Smooth muscle cell (in vitro differentiated cells): ENCODE measurements at regions not wholly inside any gene's neighbourhood (a gene's known extent, or its start where the extent isn't known, plus 50 kb on each side); places are given as distances from the start of the nearest gene placed in this dataset.

Experiments used
- DNase-seq: peaks from one replicate; lab custom pipeline; 2025; ENCODE audit not compliant: unreplicated experiment; lab: John Stamatoyannopoulos, UW
- H2AFZ ChIP-seq: fragments of 200-600 bp; sonication (generic); 2 replicates; pipeline ENCODE4 v1.6.0; 2016; ENCODE audit warnings: antibody characterized with exemption, low read depth, mild to moderate bottlenecking
- H3F3A ChIP-seq: fragments of 200-600 bp; sonication (generic); 2 replicates; pipeline ENCODE4 v1.6.0; 2017; ENCODE audit warnings: antibody characterized with exemption, low read depth
- H3K27ac ChIP-seq: fragments of 200-600 bp; sonication (generic); 2 replicates; pipeline ENCODE4 v1.5.1; 2016; ENCODE audit warnings: low read depth, mild to moderate bottlenecking
- H3K27me3 ChIP-seq: fragments of 200-600 bp; sonication (generic); 2 replicates; pipeline ENCODE4 v1.6.1; 2016; ENCODE audit warnings: low read depth, mild to moderate bottlenecking
- H3K36me3 ChIP-seq: fragments of 200-600 bp; sonication (generic); 2 replicates; pipeline ENCODE4 v1.5.1; 2016; ENCODE audit warnings: low read depth
- H3K4me1 ChIP-seq: fragments of 200-600 bp; sonication (generic); 2 replicates; pipeline ENCODE4 v1.5.1; 2016; ENCODE audit warnings: low read depth
- H3K4me2 ChIP-seq: fragments of 200-600 bp; sonication (generic); 2 replicates; pipeline ENCODE4 v1.6.0; 2016; ENCODE audit warnings: mild to moderate bottlenecking
- H3K4me3 ChIP-seq: fragments of 200-600 bp; sonication (generic); 2 replicates; pipeline ENCODE4 v1.5.1; 2016; ENCODE audit warnings: mild to moderate bottlenecking
- H3K79me2 ChIP-seq: fragments of 200-600 bp; sonication (generic); 2 replicates; pipeline ENCODE4 v1.6.0; 2016; ENCODE audit warnings: low read depth, mild to moderate bottlenecking
- H3K9ac ChIP-seq: fragments of 200-600 bp; sonication (generic); 2 replicates; pipeline ENCODE4 v1.6.0; 2016; ENCODE audit warnings: low read depth
- H3K9me3 ChIP-seq: fragments of 200-600 bp; sonication (generic); replicated peaks from 2 replicates; pipeline ENCODE4 v1.5.1; 2016; ENCODE audit warnings: low read depth
- H4K20me1 ChIP-seq: fragments of 200-600 bp; sonication (generic); 2 replicates; pipeline ENCODE4 v1.6.0; 2016; ENCODE audit warnings: low read depth
- WGBS: methylation state at CpG from one replicate; pipeline ENCODE4 v1.1.7; 2016; ENCODE audit warnings: low lambda C conversion rate; 5-methylcytosine and 5-hydroxymethylcytosine counted together
- TF ChIP-seq, protein P1 (sequence below): fragments of 200-600 bp; sonication (generic); IDR thresholded peaks from 2 replicates; pipeline ENCODE4 v1.5.1; 2017; ENCODE audit warnings: borderline replicate concordance, mild to moderate bottlenecking, antibody characterized with exemption; ENCODE audit not compliant: insufficient read depth, poor library complexity, severe bottlenecking

DNA sequence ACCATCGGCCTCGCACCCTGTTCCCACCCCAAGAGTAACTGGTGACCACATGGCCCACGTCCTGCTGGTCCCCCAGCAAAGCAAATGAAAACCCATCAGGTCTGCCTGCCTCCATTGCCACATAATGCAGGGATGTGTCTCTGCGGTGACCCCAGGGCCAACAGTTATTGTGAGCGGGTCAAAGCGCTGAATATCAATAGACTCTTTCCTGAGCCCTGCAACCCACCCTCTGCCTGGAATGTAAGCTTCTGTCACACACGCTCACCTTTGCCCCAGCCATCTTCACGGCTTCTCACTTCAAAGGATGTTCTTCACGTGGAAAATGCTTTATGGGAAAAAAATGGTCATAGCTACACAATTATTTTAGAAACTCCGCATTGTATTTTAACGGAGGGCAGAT lies 63.9 kb downstream of the FZD10 start:
- no peak for DNase-seq
- TF ChIP-seq, protein P1, sequence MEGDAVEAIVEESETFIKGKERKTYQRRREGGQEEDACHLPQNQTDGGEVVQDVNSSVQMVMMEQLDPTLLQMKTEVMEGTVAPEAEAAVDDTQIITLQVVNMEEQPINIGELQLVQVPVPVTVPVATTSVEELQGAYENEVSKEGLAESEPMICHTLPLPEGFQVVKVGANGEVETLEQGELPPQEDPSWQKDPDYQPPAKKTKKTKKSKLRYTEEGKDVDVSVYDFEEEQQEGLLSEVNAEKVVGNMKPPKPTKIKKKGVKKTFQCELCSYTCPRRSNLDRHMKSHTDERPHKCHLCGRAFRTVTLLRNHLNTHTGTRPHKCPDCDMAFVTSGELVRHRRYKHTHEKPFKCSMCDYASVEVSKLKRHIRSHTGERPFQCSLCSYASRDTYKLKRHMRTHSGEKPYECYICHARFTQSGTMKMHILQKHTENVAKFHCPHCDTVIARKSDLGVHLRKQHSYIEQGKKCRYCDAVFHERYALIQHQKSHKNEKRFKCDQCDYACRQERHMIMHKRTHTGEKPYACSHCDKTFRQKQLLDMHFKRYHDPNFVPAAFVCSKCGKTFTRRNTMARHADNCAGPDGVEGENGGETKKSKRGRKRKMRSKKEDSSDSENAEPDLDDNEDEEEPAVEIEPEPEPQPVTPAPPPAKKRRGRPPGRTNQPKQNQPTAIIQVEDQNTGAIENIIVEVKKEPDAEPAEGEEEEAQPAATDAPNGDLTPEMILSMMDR, result no peak
- 70% methylated on average over 11 of the region's 11 CpGs for whole genome bisulfite sequencing

DNA sequence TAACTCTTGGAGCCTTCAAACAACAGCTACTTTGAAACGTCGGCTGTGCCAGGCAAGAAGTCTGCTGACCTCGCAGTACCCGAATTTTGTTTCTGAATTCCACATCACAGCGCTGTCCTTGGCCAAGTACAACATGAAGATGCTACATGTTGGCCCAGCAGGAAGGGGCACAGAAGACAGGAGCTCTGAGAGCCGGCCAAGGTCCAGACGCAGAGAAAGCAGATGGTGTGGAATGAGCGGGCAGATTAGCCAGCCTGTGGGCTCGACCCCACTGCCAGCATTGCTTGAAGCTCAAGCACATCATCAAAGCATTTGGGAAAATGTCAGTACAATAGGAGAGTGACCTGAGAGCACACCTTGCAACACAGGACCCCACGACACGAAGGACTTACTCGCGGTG lies 64.5 kb downstream of the FZD10 start:
- peaks cover 15% of the 10 kb centered on the region for H3K27me3 ChIP-seq
- no peaks in the 10 kb centered on the region for H3F3A ChIP-seq
- TF ChIP-seq, protein P1, result no peak
- H4K20me1 ChIP-seq, result no peaks in the 10 kb centered on the region
- no peaks in the 10 kb centered on the region for H3K9me3 ChIP-seq
- no peak overlapping the region for H3K9ac ChIP-seq
- DNase-seq, result no peak
- H3K4me1 ChIP-seq, result peaks cover 4% of the 10 kb centered on the region
- H3K27ac ChIP-seq, result no peak overlapping the region
- H3K4me3 ChIP-seq, result no peak overlapping the region
- H3K36me3 ChIP-seq, result no peaks in the 10 kb centered on the region
- 94% methylated on average over 13 of the region's 13 CpGs for WGBS
- no peak overlapping the region for H2AFZ ChIP-seq
- H3K4me2 ChIP-seq, result no peak overlapping the region
- no peaks in the 10 kb centered on the region for H3K79me2 ChIP-seq

More for the DNA sequence above, 63.9 kb downstream of the FZD10 start:
- Histone ChIP-seq H3K4me2 (no peak overlapping the region), H3K27ac (no peak overlapping the region), H4K20me1 (no peaks in the 10 kb centered on the region), H3K36me3 (no peaks in the 10 kb centered on the region), H3K4me1 (peaks cover 4% of the 10 kb centered on the region), H3K4me3 (no peak overlapping the region), H3K9me3 (no peaks in the 10 kb centered on the region), H3F3A (no peaks in the 10 kb centered on the region), H3K27me3 (peaks cover 19% of the 10 kb centered on the region), H3K79me2 (no peaks in the 10 kb centered on the region), H2AFZ (no peak overlapping the region), H3K9ac (no peak overlapping the region)

GRCh38 chr12:130227641-130228040 lies 65.4 kb downstream of the FZD10 start:
- Histone ChIP-seq H2AFZ (no peak overlapping the region), H3K4me3 (no peak overlapping the region), H3K4me1 (peaks cover 4% of the 10 kb centered on the region), H3K36me3 (no peaks in the 10 kb centered on the region), H3K9me3 (no peaks in the 10 kb centered on the region), H3F3A (no peaks in the 10 kb centered on the region), H3K27me3 (peaks cover 6% of the 10 kb centered on the region), H3K27ac (no peak overlapping the region), H3K4me2 (no peak overlapping the region), H3K9ac (no peak overlapping the region), H4K20me1 (no peaks in the 10 kb centered on the region), H3K79me2 (no peaks in the 10 kb centered on the region)
- TF ChIP-seq, protein P1, result no peak
- 76% methylated on average over 4 of the region's 4 CpGs for WGBS
- DNase-seq, result no peak

DNA sequence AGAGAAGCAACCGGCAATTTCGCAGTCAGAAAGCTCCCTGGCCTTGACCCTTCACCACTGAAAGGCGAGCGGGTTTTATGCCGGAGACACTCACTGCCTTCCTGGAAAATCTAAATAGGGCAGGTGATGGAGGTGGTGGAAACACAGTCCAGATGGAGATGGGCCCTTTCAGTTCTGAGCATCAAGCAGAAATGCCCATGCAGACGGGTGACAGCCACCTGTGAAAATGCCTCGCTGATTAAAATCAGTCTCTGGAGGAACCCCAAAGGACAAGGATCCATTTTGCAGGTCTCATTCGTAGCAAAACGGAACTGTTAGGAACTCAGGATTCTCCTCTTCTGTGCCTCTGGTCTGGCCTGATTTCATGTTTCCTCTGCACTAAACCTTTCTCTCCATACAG lies 74.2 kb downstream of the FZD10 start:
- WGBS, result 91% methylated on average over 9 of the region's 9 CpGs
- H2AFZ ChIP-seq, result no peak overlapping the region

More for the DNA sequence above, 74.2 kb downstream of the FZD10 start:
- DNase-seq, result no peak
- Histone ChIP-seq H3K4me1 (no peaks in the 10 kb centered on the region), H3K79me2 (no peaks in the 10 kb centered on the region), H4K20me1 (no peaks in the 10 kb centered on the region), H3K27me3 (peaks cover 3% of the 10 kb centered on the region), H3K27ac (no peak overlapping the region), H3K9ac (no peak overlapping the region), H3K9me3 (no peaks in the 10 kb centered on the region), H3K4me2 (no peak overlapping the region), H3K4me3 (no peak overlapping the region), H3K36me3 (no peaks in the 10 kb centered on the region), H3F3A (no peaks in the 10 kb centered on the region)
- TF ChIP-seq, protein P1, result no peak
